IMR-90 (cell line): ENCODE measurements at regions not wholly inside any gene's neighbourhood (a gene's known extent, or its start where the extent isn't known, plus 50 kb on each side); places are given as distances from the start of the nearest gene placed in this dataset.

ENCODE experiments used
- ATAC-seq: fragments of 200-7000 bp; cut with Tn5 transposase; 2 replicates; pipeline ENCODE4 v1.9.1; 2020; ENCODE audit warnings: low read depth, mild to moderate bottlenecking, moderate library complexity
- BruUV-seq: library from RNA; stranded (reverse); fragments of 400-500 nt; replicated peaks from 2 replicates; lab custom pipeline; 2021; lab: Mats Ljungman, UMichigan
- CTCF ChIA-PET: fragments of 300-600 bp; formaldehyde crosslinking; extraction: SDS; loops from one replicate; lab custom pipeline; 2021; ENCODE audit warnings: antibody characterized with exemption; lab: Yijun Ruan, JAX
- POLR2A ChIA-PET: fragments of 300-600 bp; sonication (Branson Sonifier 250); formaldehyde crosslinking; loops from one replicate; lab custom pipeline; 2022; ENCODE audit warnings: antibody characterized with exemption; ENCODE audit not compliant: unreplicated experiment; lab: Charles Lee
- DNase-seq: peaks from one replicate; pipeline ENCODE4 v3.0.0; 2013
- H2AFZ ChIP-seq: replicated peaks from 2 replicates; pipeline ENCODE3; 2013; ENCODE audit warnings: low read length, mild to moderate bottlenecking; ENCODE audit not compliant: poor library complexity
- H2AK5ac ChIP-seq: 2 replicates; pipeline ENCODE4 v1.6.1; 2013; ENCODE audit warnings: low read depth, low read length, inconsistent platforms
- H2AK9ac ChIP-seq: replicated peaks from 2 replicates; pipeline ENCODE3; 2013; ENCODE audit warnings: mild to moderate bottlenecking, low read depth, low read length, moderate library complexity; ENCODE audit not compliant: poor library complexity
- H2BK120ac ChIP-seq: 2 replicates; pipeline ENCODE4 v1.6.1; 2013; ENCODE audit warnings: low read depth, low read length, inconsistent platforms
- H2BK15ac ChIP-seq: 3 replicates; pipeline ENCODE4 v1.6.1; 2013; ENCODE audit warnings: low read depth, low read length, inconsistent platforms
- H2BK20ac ChIP-seq: 2 replicates; pipeline ENCODE4 v1.6.1; 2013; ENCODE audit warnings: low read depth, mild to moderate bottlenecking, inconsistent platforms, low read length, moderate library complexity
- H2BK5ac ChIP-seq: 2 replicates; pipeline ENCODE4 v1.6.1; 2013; ENCODE audit warnings: mild to moderate bottlenecking, low read depth, low read length, inconsistent platforms; ENCODE audit not compliant: poor library complexity, severe bottlenecking
- H3K14ac ChIP-seq: replicated peaks from 2 replicates; pipeline ENCODE4 v1.6.1; 2013; ENCODE audit warnings: low read depth, low read length, inconsistent platforms
- H3K18ac ChIP-seq: 2 replicates; pipeline ENCODE4 v1.6.1; 2013; ENCODE audit warnings: low read depth, low read length, control low read depth
- H3K23ac ChIP-seq: 2 replicates; pipeline ENCODE4 v1.6.1; 2013; ENCODE audit warnings: low read depth, low read length, inconsistent platforms
- H3K27ac ChIP-seq: 2 replicates; pipeline ENCODE4 v1.5.1; 2013; ENCODE audit warnings: mild to moderate bottlenecking, control low read depth, low read length; ENCODE audit not compliant: insufficient read depth
- H3K27me3 ChIP-seq: 2 replicates; pipeline ENCODE4 v1.6.1; 2013; ENCODE audit warnings: low read length; ENCODE audit not compliant: control insufficient read depth, insufficient read depth
- H3K36me3 ChIP-seq: 2 replicates; pipeline ENCODE4 v1.6.1; 2013; ENCODE audit warnings: low read length, mixed read lengths; ENCODE audit not compliant: control insufficient read depth, insufficient read depth
- H3K4ac ChIP-seq: 2 replicates; pipeline ENCODE4 v1.6.1; 2013; ENCODE audit warnings: low read depth, low read length, inconsistent platforms
- H3K4me1 ChIP-seq: 2 replicates; pipeline ENCODE4 v1.6.1; 2013; ENCODE audit warnings: low read length, mixed read lengths; ENCODE audit not compliant: control insufficient read depth, insufficient read depth
- H3K4me2 ChIP-seq: 2 replicates; pipeline ENCODE4 v1.6.1; 2013; ENCODE audit warnings: low read depth, mild to moderate bottlenecking, control low read depth, low read length, moderate library complexity
- H3K4me3 ChIP-seq: 2 replicates; pipeline ENCODE4 v1.5.1; 2013; ENCODE audit warnings: low read depth, mild to moderate bottlenecking, control low read depth, low read length, moderate library complexity; ENCODE audit not compliant: insufficient read depth
- H3K56ac ChIP-seq: 2 replicates; pipeline ENCODE4 v1.6.1; 2013; ENCODE audit warnings: low read length, inconsistent platforms; ENCODE audit not compliant: insufficient read depth; ENCODE audit errors: extremely low read depth
- H3K79me1 ChIP-seq, 2 experiments: 2 replicates each; pipeline ENCODE4 v1.6.1; 2013; ENCODE audit warnings: low read length in 2 of 2, inconsistent platforms in 1 of 2, low read depth in 1 of 2
- H3K9ac ChIP-seq: 2 replicates; pipeline ENCODE4 v1.6.1; 2013; ENCODE audit warnings: low read depth, low read length, control low read depth
- H3K9me1 ChIP-seq: 2 replicates; pipeline ENCODE4 v1.6.1; 2013; ENCODE audit warnings: low read length, inconsistent platforms; ENCODE audit not compliant: insufficient read depth
- H3K9me3 ChIP-seq: 2 replicates; pipeline ENCODE4 v1.6.1; 2013; ENCODE audit warnings: low read length; ENCODE audit not compliant: control insufficient read depth, insufficient read depth
- H4K20me1 ChIP-seq: 2 replicates; pipeline ENCODE4 v1.6.1; 2013; ENCODE audit warnings: low read length, inconsistent platforms; ENCODE audit not compliant: insufficient read depth
- H4K5ac ChIP-seq: 2 replicates; pipeline ENCODE4 v1.6.1; 2013; ENCODE audit warnings: mild to moderate bottlenecking, low read depth, low read length, control low read depth
- H4K8ac ChIP-seq, 2 experiments: 2 replicates each; pipeline ENCODE4 v1.6.1; 2013; ENCODE audit warnings: low read depth in 2 of 2, low read length in 2 of 2, control low read depth in 1 of 2, inconsistent platforms in 1 of 2
- H4K91ac ChIP-seq: 2 replicates; pipeline ENCODE4 v1.6.1; 2013; ENCODE audit warnings: low read depth, low read length, inconsistent platforms; ENCODE audit not compliant: insufficient read depth
- BHLHE40 ChIP-seq: fragments of 150-350 bp; IDR thresholded peaks from 2 replicates; pipeline ENCODE4 v1.6.1; 2016; ENCODE audit warnings: mild to moderate bottlenecking, low read depth, low read length
- CEBPB ChIP-seq: IDR thresholded peaks from 2 replicates; pipeline ENCODE4 v1.6.1; 2012; ENCODE audit warnings: low read depth, low read length, improper control_type of control experiment
- CHD1 ChIP-seq: IDR thresholded peaks from 2 replicates; pipeline ENCODE4 v1.6.1; 2012; ENCODE audit warnings: low read depth, low read length, improper control_type of control experiment
- CTCF ChIP-seq: conservative IDR thresholded peaks from 2 replicates; pipeline ENCODE4 v1.5.1; 2012; ENCODE audit warnings: mild to moderate bottlenecking, low read depth, low read length, improper control_type of control experiment
- ELK1 ChIP-seq: fragments of 150-350 bp; IDR thresholded peaks from 2 replicates; pipeline ENCODE4 v1.6.1; 2016; ENCODE audit warnings: low read depth, mild to moderate bottlenecking, low read length, moderate library complexity, borderline replicate concordance
- FOS ChIP-seq: fragments of 150-350 bp; IDR thresholded peaks from 2 replicates; pipeline ENCODE4 v1.6.1; 2016; ENCODE audit warnings: low read depth, low read length
- MAFK ChIP-seq: IDR thresholded peaks from 2 replicates; pipeline ENCODE4 v1.6.1; 2012; ENCODE audit warnings: low read depth, low read length, improper control_type of control experiment
- MAZ ChIP-seq: IDR thresholded peaks from 2 replicates; pipeline ENCODE4 v1.6.1; 2012; ENCODE audit warnings: low read depth, mild to moderate bottlenecking, low read length, improper control_type of control experiment, moderate library complexity, borderline replicate concordance
- MXI1 ChIP-seq: IDR thresholded peaks from 2 replicates; pipeline ENCODE4 v1.6.1; 2012; ENCODE audit warnings: low read depth, mild to moderate bottlenecking, low read length, moderate library complexity, borderline replicate concordance
- NFE2L2 ChIP-seq: fragments of 150-350 bp; IDR thresholded peaks from 2 replicates; pipeline ENCODE4 v1.6.1; 2016; ENCODE audit warnings: low read depth, mild to moderate bottlenecking, low read length
- POLR2A ChIP-seq: IDR thresholded peaks from 2 replicates; pipeline ENCODE4 v1.6.1; 2012; ENCODE audit warnings: mild to moderate bottlenecking, low read depth, low read length
- RAD21 ChIP-seq: IDR thresholded peaks from 2 replicates; pipeline ENCODE4 v1.6.1; 2012; ENCODE audit warnings: low read length, improper control_type of control experiment
- RCOR1 ChIP-seq: IDR thresholded peaks from 2 replicates; pipeline ENCODE4 v1.6.1; 2012; ENCODE audit warnings: mild to moderate bottlenecking, low read length, improper control_type of control experiment; ENCODE audit not compliant: insufficient replicate concordance
- RFX5 ChIP-seq: IDR thresholded peaks from 2 replicates; pipeline ENCODE4 v1.8.0; 2012; ENCODE audit warnings: low read depth, mild to moderate bottlenecking, low read length, moderate library complexity
- SMC3 ChIP-seq: fragments of 150-350 bp; IDR thresholded peaks from 2 replicates; pipeline ENCODE4 v1.6.1; 2016; ENCODE audit warnings: low read depth, mild to moderate bottlenecking, antibody characterized with exemption, low read length, moderate library complexity
- WGBS, 2 experiments: methylation state at CpG; one replicate each; pipeline versions ENCODE4 v1.1.5 to v1.1.7; 2013; ENCODE audit warnings: missing lambda C conversion rate in 2 of 2; ENCODE audit not compliant: insufficient read length in 1 of 2; ENCODE audit errors: extremely low coverage in 2 of 2; 5-methylcytosine and 5-hydroxymethylcytosine counted together
- dilution Hi-C: fragments of 300-500 bp; cut with HindIII; formaldehyde crosslinking; loops from one replicate; pipeline ENCODE4 v1.14.3; 2018; ENCODE audit warnings: low sequenced_read_pairs; ENCODE audit not compliant: unreplicated experiment
- in situ Hi-C: fragments of 300-500 bp; cut with MboI; formaldehyde crosslinking; loops from 3 replicates; pipeline ENCODE4 v1.14.3; 2019; ENCODE audit warnings: low sequenced_read_pairs, inconsistent platforms, mixed read lengths
- intact Hi-C: fragments of 100-400 bp; cut with micrococcal nuclease; formaldehyde crosslinking; loops from 2 replicates; pipeline ENCODE4 v1.10.0; 2022
- TF ChIP-seq, protein P1 (sequence below): fragments of 150-350 bp; IDR thresholded peaks from 2 replicates; pipeline ENCODE4 v1.6.1; 2017; ENCODE audit warnings: mild to moderate bottlenecking, antibody characterized with exemption, low read length, low read depth

- DNase-seq (no peak), ATAC-seq (no peak)
- WGBS, 2 experiments = no CpG with 5 or more reads among the region's 4 CpGs
- Histone ChIP-seq H3K27me3 (peaks cover 4% of the 10 kb centered on the region), H3K4me2 (no peak overlapping the region), H3K4me1 (no peaks in the 10 kb centered on the region), H3K18ac (no peak overlapping the region), H2AK9ac (no peak overlapping the region), H4K8ac (no peak overlapping the region), H4K20me1 (no peaks in the 10 kb centered on the region), H2BK5ac (no peak overlapping the region), H3K4ac (no peak overlapping the region), H2BK15ac (no peak overlapping the region), H3K79me1 (no peaks in the 10 kb centered on the region), H4K5ac (no peak overlapping the region), H2BK120ac (no peak overlapping the region), H2AFZ (no peak overlapping the region), H3K9me1 (no peaks in the 10 kb centered on the region), H3K56ac (no peak overlapping the region), H3K27ac (no peak overlapping the region), H2BK20ac (no peak overlapping the region), H4K91ac (no peak overlapping the region), H3K36me3 (no peaks in the 10 kb centered on the region), H3K4me3 (no peak overlapping the region), H2AK5ac (no peak overlapping the region), H3K14ac (no peak overlapping the region), H3K9me3 (no peaks in the 10 kb centered on the region), H3K23ac (no peak overlapping the region), H3K9ac (no peak overlapping the region)
- no TSS peak for BruUV-seq
- ChIA-PET CTCF (no interaction called here), POLR2A (no interaction called here)
- TF ChIP-seq SMC3 = no peak
- no peak for TF ChIP-seq RAD21
- no peak for TF ChIP-seq CHD1
- TF ChIP-seq RCOR1 = no peak
- no peak for TF ChIP-seq CEBPB
- TF ChIP-seq, protein P1, sequence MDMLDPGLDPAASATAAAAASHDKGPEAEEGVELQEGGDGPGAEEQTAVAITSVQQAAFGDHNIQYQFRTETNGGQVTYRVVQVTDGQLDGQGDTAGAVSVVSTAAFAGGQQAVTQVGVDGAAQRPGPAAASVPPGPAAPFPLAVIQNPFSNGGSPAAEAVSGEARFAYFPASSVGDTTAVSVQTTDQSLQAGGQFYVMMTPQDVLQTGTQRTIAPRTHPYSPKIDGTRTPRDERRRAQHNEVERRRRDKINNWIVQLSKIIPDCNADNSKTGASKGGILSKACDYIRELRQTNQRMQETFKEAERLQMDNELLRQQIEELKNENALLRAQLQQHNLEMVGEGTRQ = no peak
- TF ChIP-seq MAZ = no peak
- no peak for TF ChIP-seq NFE2L2
- no peak for TF ChIP-seq MXI1
- no peak for TF ChIP-seq MAFK
- TF ChIP-seq FOS = no peak
- no peak for TF ChIP-seq CTCF
- no peak for TF ChIP-seq BHLHE40
- no peak for TF ChIP-seq POLR2A
- no peak for TF ChIP-seq RFX5
- TF ChIP-seq ELK1 = no peak
- intact Hi-C loops = no loop called here
- in situ Hi-C loops = no loop called here
- dilution Hi-C loops = no loop called here
Observed at GRCh38 chrX:107348051-107348450, 101.4 kb upstream of the FRMPD3 start.
